Neuron (in vitro differentiated cells): ENCODE measurements at regions not wholly inside any gene's neighbourhood (a gene's known extent, or its start where the extent isn't known, plus 50 kb on each side); places are given as distances from the start of the nearest gene placed in this dataset.
"Not testable (repeated sequence)": the region's sequence is repeated elsewhere in the genome, so short reads cannot be mapped to it uniquely, and the experiment has no call there.

Experiments
- H2AFZ ChIP-seq: one replicate; pipeline ENCODE4 v1.6.1; 2013; ENCODE audit warnings: low read depth, mild to moderate bottlenecking, inconsistent platforms, low read length, moderate library complexity
- H3K27me3 ChIP-seq: one replicate; pipeline ENCODE4 v1.6.1; 2013; ENCODE audit warnings: low read length; ENCODE audit not compliant: insufficient read depth
- H3K36me3 ChIP-seq: one replicate; pipeline ENCODE4 v1.6.1; 2013; ENCODE audit warnings: low read length; ENCODE audit not compliant: insufficient read depth
- H3K4me1 ChIP-seq: one replicate; pipeline ENCODE4 v1.6.1; 2013; ENCODE audit warnings: low read length; ENCODE audit not compliant: insufficient read depth
- H3K4me3 ChIP-seq: 2 replicates; pipeline ENCODE4 v1.5.1; 2013; ENCODE audit warnings: mild to moderate bottlenecking, low read length, moderate library complexity
- H3K9me3 ChIP-seq: one replicate; pipeline ENCODE4 v1.6.1; 2013; ENCODE audit warnings: low read length

- not testable (repeated sequence) for H3K4me3 ChIP-seq, H3K4me1 ChIP-seq, H3K36me3 ChIP-seq, H3K27me3 ChIP-seq, H3K9me3 ChIP-seq, H2AFZ ChIP-seq
Measured at GRCh38 chr4:187408447-187408846, 587.1 kb upstream of the ZFP42 start.

GRCh38 chr4:187413564-187414358 lies 581.8 kb upstream of the ZFP42 start:
- Histone ChIP-seq H3K4me3 (no peak overlapping the region), H2AFZ (no peak overlapping the region), H3K36me3 (no peaks in the 10 kb centered on the region), H3K9me3 (no peaks in the 10 kb centered on the region), H3K27me3 (no peaks in the 10 kb centered on the region), H3K4me1 (no peaks in the 10 kb centered on the region)

- no peak overlapping the region for H3K4me3 ChIP-seq
Measured at GRCh38 chr4:187414716-187415115, 580.9 kb upstream of the ZFP42 start.

GRCh38 chr4:187415231-187415630 lies 580.3 kb upstream of the ZFP42 start:
- H3K27me3 ChIP-seq, result no peaks in the 10 kb centered on the region
- no peaks in the 10 kb centered on the region for H3K9me3 ChIP-seq
- H3K4me1 ChIP-seq, result no peaks in the 10 kb centered on the region
- H3K36me3 ChIP-seq, result no peaks in the 10 kb centered on the region
- no peak overlapping the region for H3K4me3 ChIP-seq
- no peak overlapping the region for H2AFZ ChIP-seq

More at GRCh38 chr4:187414716-187415115, 580.9 kb upstream of the ZFP42 start:
- Histone ChIP-seq H3K9me3 (no peaks in the 10 kb centered on the region), H2AFZ (no peak overlapping the region), H3K4me1 (no peaks in the 10 kb centered on the region), H3K36me3 (no peaks in the 10 kb centered on the region), H3K27me3 (no peaks in the 10 kb centered on the region)

GRCh38 chr4:187416216-187416615 lies 579.4 kb upstream of the ZFP42 start:
- H3K27me3 ChIP-seq, result no peaks in the 10 kb centered on the region

GRCh38 chr4:187417721-187418120 lies 577.9 kb upstream of the ZFP42 start:
- no peak overlapping the region for H2AFZ ChIP-seq
- no peaks in the 10 kb centered on the region for H3K36me3 ChIP-seq
- no peaks in the 10 kb centered on the region for H3K4me1 ChIP-seq
- no peaks in the 10 kb centered on the region for H3K27me3 ChIP-seq
- H3K4me3 ChIP-seq, result no peak overlapping the region
- H3K9me3 ChIP-seq, result no peaks in the 10 kb centered on the region

More at GRCh38 chr4:187416216-187416615, 579.4 kb upstream of the ZFP42 start:
- Histone ChIP-seq H3K4me1 (no peaks in the 10 kb centered on the region), H3K9me3 (no peaks in the 10 kb centered on the region), H3K4me3 (no peak overlapping the region), H3K36me3 (no peaks in the 10 kb centered on the region), H2AFZ (no peak overlapping the region)

- Histone ChIP-seq H3K9me3 (no peaks in the 10 kb centered on the region), H2AFZ (no peak overlapping the region), H3K36me3 (no peaks in the 10 kb centered on the region), H3K4me3 (no peak overlapping the region), H3K4me1 (no peaks in the 10 kb centered on the region), H3K27me3 (no peaks in the 10 kb centered on the region)
Measured at GRCh38 chr4:187422655-187423054, 572.9 kb upstream of the ZFP42 start.

GRCh38 chr4:187424636-187425035 lies 570.9 kb upstream of the ZFP42 start:
- Histone ChIP-seq H3K4me1 (no peaks in the 10 kb centered on the region), H2AFZ (no peak overlapping the region), H3K4me3 (no peak overlapping the region), H3K27me3 (no peaks in the 10 kb centered on the region), H3K9me3 (no peaks in the 10 kb centered on the region), H3K36me3 (no peaks in the 10 kb centered on the region)

- no peak overlapping the region for H3K4me3 ChIP-seq
- H3K9me3 ChIP-seq, result no peaks in the 10 kb centered on the region
- no peaks in the 10 kb centered on the region for H3K36me3 ChIP-seq
- H3K4me1 ChIP-seq, result no peaks in the 10 kb centered on the region
- H2AFZ ChIP-seq, result no peak overlapping the region
- H3K27me3 ChIP-seq, result no peaks in the 10 kb centered on the region
Measured at GRCh38 chr4:187426511-187426910, 569.1 kb upstream of the ZFP42 start.

- no peaks in the 10 kb centered on the region for H3K36me3 ChIP-seq
- H3K9me3 ChIP-seq, result no peaks in the 10 kb centered on the region
- H3K4me1 ChIP-seq, result no peaks in the 10 kb centered on the region
- no peaks in the 10 kb centered on the region for H3K27me3 ChIP-seq
- no peak overlapping the region for H2AFZ ChIP-seq
- H3K4me3 ChIP-seq, result no peak overlapping the region
Measured at GRCh38 chr4:187432310-187432709, 563.3 kb upstream of the ZFP42 start.

- Histone ChIP-seq H3K4me3 (no peak overlapping the region), H3K9me3 (no peaks in the 10 kb centered on the region), H3K36me3 (no peaks in the 10 kb centered on the region), H3K4me1 (no peaks in the 10 kb centered on the region), H3K27me3 (no peaks in the 10 kb centered on the region), H2AFZ (no peak overlapping the region)
Measured at GRCh38 chr4:187433141-187433540, 562.4 kb upstream of the ZFP42 start.

- Histone ChIP-seq H2AFZ (no peak overlapping the region), H3K27me3 (no peaks in the 10 kb centered on the region), H3K4me3 (no peak overlapping the region), H3K4me1 (no peaks in the 10 kb centered on the region), H3K9me3 (no peaks in the 10 kb centered on the region), H3K36me3 (no peaks in the 10 kb centered on the region)
Measured at GRCh38 chr4:187436251-187436650, 559.3 kb upstream of the ZFP42 start.

- Histone ChIP-seq H3K4me1 (no peaks in the 10 kb centered on the region), H3K4me3 (no peak overlapping the region), H3K9me3 (no peaks in the 10 kb centered on the region), H3K36me3 (no peaks in the 10 kb centered on the region), H3K27me3 (no peaks in the 10 kb centered on the region), H2AFZ (no peak overlapping the region)
Measured at GRCh38 chr4:187444061-187444460, 551.5 kb upstream of the ZFP42 start.

- Histone ChIP-seq H3K27me3 (no peaks in the 10 kb centered on the region), H2AFZ (no peak overlapping the region), H3K9me3 (no peaks in the 10 kb centered on the region), H3K4me1 (no peaks in the 10 kb centered on the region), H3K36me3 (no peaks in the 10 kb centered on the region), H3K4me3 (no peak overlapping the region)
Measured at GRCh38 chr4:187449702-187450101, 545.9 kb upstream of the ZFP42 start.
